NCI-H1436 treated with DMSO at 0.1 percent for 48 hours (cell line): ENCODE measurements at regions not wholly inside any gene's neighbourhood (a gene's known extent, or its start where the extent isn't known, plus 50 kb on each side); places are given as distances from the start of the nearest gene placed in this dataset.

Source experiments
- DNase-seq: peaks from one replicate; lab custom pipeline; 2025; lab: John Stamatoyannopoulos, UW

- no peak for DNase-seq
These were observed 194.9 kb upstream of the CDH5 start for GRCh38 chr16:66171578-66171977.

- DNase-seq, result no peak
These were observed 195.5 kb upstream of the CDH5 start for GRCh38 chr16:66170989-66171388.

- DNase-seq, result no peak
These were observed 196.7 kb upstream of the CDH5 start for GRCh38 chr16:66169817-66170216.

GRCh38 chr16:66168777-66169176 lies 197.7 kb upstream of the CDH5 start:
- no peak for DNase-seq

GRCh38 chr16:66167564-66168291 lies 198.8 kb upstream of the CDH5 start:
- DNase-seq, result no peak

GRCh38 chr16:66166490-66166889 lies 200.0 kb upstream of the CDH5 start:
- no peak for DNase-seq

- no peak for DNase-seq
These were observed 200.6 kb upstream of the CDH5 start for GRCh38 chr16:66165879-66166278.

GRCh38 chr16:66164581-66165247 lies 201.8 kb upstream of the CDH5 start:
- DNase-seq, result no peak

GRCh38 chr16:66162821-66163220 lies 203.7 kb upstream of the CDH5 start:
- no peak for DNase-seq

- no peak for DNase-seq
These were observed 204.5 kb upstream of the CDH5 start for GRCh38 chr16:66161942-66162341.

- no peak for DNase-seq
These were observed 205.2 kb upstream of the CDH5 start for GRCh38 chr16:66161269-66161668.

GRCh38 chr16:66159987-66160386 lies 206.5 kb upstream of the CDH5 start:
- no peak for DNase-seq

- no peak for DNase-seq
These were observed 210.0 kb upstream of the CDH5 start for GRCh38 chr16:66156538-66156937.

- DNase-seq, result no peak
These were observed 210.6 kb upstream of the CDH5 start for GRCh38 chr16:66155933-66156332.

- DNase-seq, result no peak
These were observed 211.7 kb upstream of the CDH5 start for GRCh38 chr16:66154801-66155200.

GRCh38 chr16:66152823-66153393 lies 213.6 kb upstream of the CDH5 start:
- DNase-seq, result no peak

- DNase-seq, result no peak
These were observed 214.3 kb upstream of the CDH5 start for GRCh38 chr16:66152181-66152580.

GRCh38 chr16:66150698-66151482 lies 215.6 kb upstream of the CDH5 start:
- DNase-seq, result no peak

GRCh38 chr16:66147291-66147690 lies 219.2 kb upstream of the CDH5 start:
- no peak for DNase-seq

- DNase-seq, result no peak
These were observed 219.7 kb upstream of the CDH5 start for GRCh38 chr16:66146798-66147197.

- DNase-seq, result no peak
These were observed 221.8 kb upstream of the CDH5 start for GRCh38 chr16:66144641-66145040.

GRCh38 chr16:66143415-66143814 lies 223.1 kb upstream of the CDH5 start:
- DNase-seq, result no peak

GRCh38 chr16:66141885-66142284 lies 224.6 kb upstream of the CDH5 start:
- no peak for DNase-seq
